ENCODE measurements at regions not wholly inside any gene's neighbourhood (a gene's known extent, or its start where the extent isn't known, plus 50 kb on each side); places are given as distances from the start of the nearest gene placed in this dataset.

GRCh38 chr19:28199323-28199722 is 1013.6 kb downstream of the UQCRFS1 start:
- TF ChIP-seq CTCF (IDR thresholded peaks at IDR 0.05) (no peak), POLR2A (IDR thresholded peaks at IDR 0.05) (no peak)

All from sigmoid colon (tissue), 3 donors.